Stomach (tissue), 4 donors: ENCODE measurements at regions not wholly inside any gene's neighbourhood (a gene's known extent, or its start where the extent isn't known, plus 50 kb on each side); places are given as distances from the start of the nearest gene placed in this dataset.

Experiments used
- POLR2A ChIP-seq, 4 donors: fragments of 450-650 bp; IDR thresholded peaks; one replicate each; pipeline ENCODE4 v1.6.1; 2016; ENCODE audit warnings: antibody characterized with exemption in 4 of 4, control low read depth in 2 of 4, mild to moderate bottlenecking in 1 of 4, moderate library complexity in 1 of 4
- TF ChIP-seq, protein P1 (sequence below), 7 experiments: fragments of 450-650 bp in 4 of 7; fragments of 200-600 bp in 3 of 7; sonication (generic) in 3 of 7; IDR thresholded peaks; one replicate each; pipeline ENCODE4 v1.5.1; 2016 to 2019; ENCODE audit warnings: antibody characterized with exemption in 7 of 7, control low read depth in 2 of 7, mild to moderate bottlenecking in 1 of 7

DNA sequence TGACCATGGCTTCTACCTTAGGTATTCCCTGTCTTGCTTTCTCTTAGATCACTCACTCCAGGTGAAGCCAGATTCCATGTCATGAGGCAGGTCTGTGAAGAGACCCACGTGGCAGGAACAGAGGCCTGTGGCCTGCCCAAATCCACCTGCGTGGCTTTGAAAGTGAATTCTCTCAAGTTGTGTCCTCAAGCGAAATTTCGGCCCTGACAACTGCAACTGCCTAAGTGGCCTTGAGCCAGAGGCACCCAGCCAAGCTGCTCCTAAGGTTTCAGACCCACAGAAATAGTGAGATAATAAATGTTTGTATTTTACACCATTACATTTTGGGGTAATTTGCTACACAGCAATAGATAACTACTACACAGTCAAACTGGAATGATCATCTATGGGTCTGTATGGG lies 497.9 kb downstream of the XYLT1 start:
- no peak for TF ChIP-seq POLR2A (IDR thresholded peaks at IDR 0.05)
- TF ChIP-seq, protein P1, sequence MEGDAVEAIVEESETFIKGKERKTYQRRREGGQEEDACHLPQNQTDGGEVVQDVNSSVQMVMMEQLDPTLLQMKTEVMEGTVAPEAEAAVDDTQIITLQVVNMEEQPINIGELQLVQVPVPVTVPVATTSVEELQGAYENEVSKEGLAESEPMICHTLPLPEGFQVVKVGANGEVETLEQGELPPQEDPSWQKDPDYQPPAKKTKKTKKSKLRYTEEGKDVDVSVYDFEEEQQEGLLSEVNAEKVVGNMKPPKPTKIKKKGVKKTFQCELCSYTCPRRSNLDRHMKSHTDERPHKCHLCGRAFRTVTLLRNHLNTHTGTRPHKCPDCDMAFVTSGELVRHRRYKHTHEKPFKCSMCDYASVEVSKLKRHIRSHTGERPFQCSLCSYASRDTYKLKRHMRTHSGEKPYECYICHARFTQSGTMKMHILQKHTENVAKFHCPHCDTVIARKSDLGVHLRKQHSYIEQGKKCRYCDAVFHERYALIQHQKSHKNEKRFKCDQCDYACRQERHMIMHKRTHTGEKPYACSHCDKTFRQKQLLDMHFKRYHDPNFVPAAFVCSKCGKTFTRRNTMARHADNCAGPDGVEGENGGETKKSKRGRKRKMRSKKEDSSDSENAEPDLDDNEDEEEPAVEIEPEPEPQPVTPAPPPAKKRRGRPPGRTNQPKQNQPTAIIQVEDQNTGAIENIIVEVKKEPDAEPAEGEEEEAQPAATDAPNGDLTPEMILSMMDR (IDR thresholded peaks at IDR 0.05): no peak
